SK-N-SH (cell line): ENCODE measurements at regions not wholly inside any gene's neighbourhood (a gene's known extent, or its start where the extent isn't known, plus 50 kb on each side); places are given as distances from the start of the nearest gene placed in this dataset.

Experiments
- CHD2 ChIP-seq: fragments of 150-350 bp; IDR thresholded peaks from 2 replicates; pipeline ENCODE4 v1.6.1; 2018; ENCODE audit warnings: low read length; ENCODE audit not compliant: partially characterized antibody
- CTCF ChIP-seq: fragments of 200-600 bp; sonication (generic); IDR thresholded peaks from 2 replicates; pipeline ENCODE4 v1.6.1; 2017; ENCODE audit warnings: antibody characterized with exemption, mild to moderate bottlenecking, moderate library complexity
- EP300 ChIP-seq, 2 experiments: IDR thresholded peaks; 2 replicates each; pipeline versions ENCODE4 v1.4.0 to v1.6.1; 2012; ENCODE audit warnings: borderline replicate concordance in 1 of 2, low read depth in 1 of 2, low read length in 1 of 2
- EZH2phosphoT487 ChIP-seq: fragments of 200-600 bp; sonication (generic); IDR thresholded peaks from 2 replicates; pipeline ENCODE4 v1.6.1; 2017; ENCODE audit warnings: low read depth, mixed run types, mild to moderate bottlenecking, antibody characterized with exemption, moderate library complexity, borderline replicate concordance
- GATA2 ChIP-seq: sonication (generic); formaldehyde crosslinking; IDR thresholded peaks from 2 replicates; pipeline ENCODE4 v1.5.0; 2020; ENCODE audit warnings: mild to moderate bottlenecking, missing genetic modification reagents
- IRF3 ChIP-seq: fragments of 150-350 bp; IDR thresholded peaks from 2 replicates; pipeline ENCODE4 v1.6.1; 2016; ENCODE audit warnings: mild to moderate bottlenecking, low read depth, low read length
- JUND ChIP-seq: IDR thresholded peaks from 2 replicates; pipeline ENCODE4 v1.4.0; 2012
- NRF1 ChIP-seq: IDR thresholded peaks from 2 replicates; pipeline ENCODE4 v1.6.1; 2012; ENCODE audit warnings: low read depth, mild to moderate bottlenecking, low read length
- POLR2AphosphoS5 ChIP-seq: IDR thresholded peaks from 2 replicates; pipeline ENCODE4 v1.6.1; 2012; ENCODE audit warnings: low read depth, low read length
- RAD21 ChIP-seq: IDR thresholded peaks from 2 replicates; pipeline ENCODE4 v1.6.1; 2012; ENCODE audit warnings: mild to moderate bottlenecking, low read length
- TAF1 ChIP-seq: IDR thresholded peaks from 2 replicates; pipeline ENCODE4 v1.6.1; 2012; ENCODE audit warnings: low read depth, mild to moderate bottlenecking, low read length, moderate library complexity, borderline replicate concordance
- TEAD4 ChIP-seq: IDR thresholded peaks from 2 replicates; pipeline ENCODE4 v1.4.0; 2012; ENCODE audit warnings: mild to moderate bottlenecking, borderline replicate concordance; ENCODE audit not compliant: insufficient read depth
- YY1 ChIP-seq: IDR thresholded peaks from 2 replicates; pipeline ENCODE4 v1.4.0; 2012; ENCODE audit warnings: low read depth, mild to moderate bottlenecking

- no peak for TF ChIP-seq EP300 (IDR thresholded peaks at IDR 0.05; ENCODE audit: borderline replicate concordance in 1 of 2, low read depth in 1 of 2, low read length in 1 of 2)
- no peak for TF ChIP-seq TAF1
- TF ChIP-seq CTCF = no peak
- no peak for TF ChIP-seq JUND
- no peak for TF ChIP-seq RAD21
- no peak for TF ChIP-seq GATA2 (CRISPR knock-in tag)
- TF ChIP-seq TEAD4 = no peak
- no peak for TF ChIP-seq POLR2AphosphoS5
- no peak for TF ChIP-seq IRF3
- no peak for TF ChIP-seq CHD2
- no peak for TF ChIP-seq YY1
- no peak for TF ChIP-seq NRF1
- TF ChIP-seq EZH2phosphoT487 = no peak
Measured at GRCh38 chr12:67531501-67531900, 117.0 kb upstream of the DYRK2 start.
